Non-pigmented ciliary epithelial cell (primary cell): ENCODE measurements at regions not wholly inside any gene's neighbourhood (a gene's known extent, or its start where the extent isn't known, plus 50 kb on each side); places are given as distances from the start of the nearest gene placed in this dataset.
"Not testable (repeated sequence)": the region's sequence is repeated elsewhere in the genome, so short reads cannot be mapped to it uniquely, and the experiment has no call there.

Experiments
- DNase-seq: peaks from one replicate; pipeline ENCODE4 v3.0.0-alpha.2; 2010; ENCODE audit warnings: low read depth

GRCh38 chr1:186775881-186776560 is 52.7 kb upstream of the PLA2G4A start:
- DNase-seq = no peak

- DNase-seq = no peak
Measured at GRCh38 chr1:186775036-186775435, 53.7 kb upstream of the PLA2G4A start.

- DNase-seq = no peak
Measured at GRCh38 chr1:186772228-186772627, 56.5 kb upstream of the PLA2G4A start.

- no peak for DNase-seq
Measured at GRCh38 chr1:186770421-186770820, 58.3 kb upstream of the PLA2G4A start.

GRCh38 chr1:186768906-186769305 is 59.8 kb upstream of the PLA2G4A start:
- DNase-seq = no peak

GRCh38 chr1:186765446-186765845 is 63.3 kb upstream of the PLA2G4A start:
- DNase-seq = no peak

GRCh38 chr1:186763107-186763506 is 65.6 kb upstream of the PLA2G4A start:
- peak; percentile 79 for DNase-seq

- DNase-seq = no peak
Measured at GRCh38 chr1:186762653-186763052, 66.1 kb upstream of the PLA2G4A start.

- no peak for DNase-seq
Measured at GRCh38 chr1:186761358-186761757, 67.4 kb upstream of the PLA2G4A start.

GRCh38 chr1:186760446-186760845 is 68.3 kb upstream of the PLA2G4A start:
- no peak for DNase-seq

GRCh38 chr1:186758896-186759606 is 69.7 kb upstream of the PLA2G4A start:
- DNase-seq = not testable (repeated sequence)

GRCh38 chr1:186757851-186758250 is 70.9 kb upstream of the PLA2G4A start:
- DNase-seq = no peak

- no peak for DNase-seq
Measured at GRCh38 chr1:186754542-186755145, 74.1 kb upstream of the PLA2G4A start.

- DNase-seq = no peak
Measured at GRCh38 chr1:186753241-186753640, 73.0 kb upstream of the PTGS2 start.

GRCh38 chr1:186750257-186750656 is 70.0 kb upstream of the PTGS2 start:
- no peak for DNase-seq

- DNase-seq = no peak
Measured at GRCh38 chr1:186749820-186750219, 69.6 kb upstream of the PTGS2 start.

GRCh38 chr1:186747661-186748060 is 67.4 kb upstream of the PTGS2 start:
- no peak for DNase-seq

- no peak for DNase-seq
Measured at GRCh38 chr1:186745531-186746146, 65.4 kb upstream of the PTGS2 start.

- DNase-seq = no peak
Measured at GRCh38 chr1:186741640-186742039, 61.4 kb upstream of the PTGS2 start.

GRCh38 chr1:186740324-186740723 is 60.1 kb upstream of the PTGS2 start:
- no peak for DNase-seq

- no peak for DNase-seq
Measured at GRCh38 chr1:186739515-186739914, 59.3 kb upstream of the PTGS2 start.

- no peak for DNase-seq
Measured at GRCh38 chr1:186738926-186739325, 58.7 kb upstream of the PTGS2 start.
